ENCODE measurements at regions not wholly inside any gene's neighbourhood (a gene's known extent, or its start where the extent isn't known, plus 50 kb on each side); places are given as distances from the start of the nearest gene placed in this dataset.
A peak's percentile ranks its signal among the peaks of the same experiment; 100 is the strongest.

- Histone ChIP-seq H3K36me3 (no peaks in the 10 kb centered on the region), H3K27me3 (ENCODE audit: low read depth) (no peaks in the 10 kb centered on the region), H3K4me1 (peaks cover 7% of the 10 kb centered on the region), H3K4me3 (no peak overlapping the region), H3K27ac (replicated peaks) (peak overlapping the region; percentile 14), H3K9me3 (replicated peaks) (peaks cover 18% of the 10 kb centered on the region)
- no peak for TF ChIP-seq CTCF (IDR thresholded peaks at IDR 0.05; ENCODE audit: borderline replicate concordance)
- intact Hi-C loops (cut with micrococcal nuclease): no loop called here
- DNase-seq: no peak
Measured at GRCh38 chr2:152240559-152241231, 65.1 kb upstream of the STAM2 start.

GRCh38 chr2:152241948-152242729 lies 66.6 kb upstream of the STAM2 start:
- no peak overlapping the region for H3K27ac ChIP-seq (replicated peaks)
- DNase-seq: no peak
- TF ChIP-seq CTCF (IDR thresholded peaks at IDR 0.05; ENCODE audit: borderline replicate concordance): no peak
- H3K9me3 ChIP-seq (replicated peaks): peaks cover 18% of the 10 kb centered on the region
- peaks cover 3% of the 10 kb centered on the region for H3K27me3 ChIP-seq (ENCODE audit: low read depth)
- intact Hi-C loops (cut with micrococcal nuclease): no loop called here
- peaks cover 7% of the 10 kb centered on the region for H3K4me1 ChIP-seq
- H3K4me3 ChIP-seq: no peak overlapping the region
- H3K36me3 ChIP-seq: no peaks in the 10 kb centered on the region

- TF ChIP-seq CTCF (IDR thresholded peaks at IDR 0.05; ENCODE audit: borderline replicate concordance): no peak
- Histone ChIP-seq H3K4me1 (peaks cover 7% of the 10 kb centered on the region), H3K27me3 (ENCODE audit: low read depth) (peaks cover 9% of the 10 kb centered on the region), H3K27ac (replicated peaks) (peak overlapping the region; percentile 16), H3K36me3 (no peaks in the 10 kb centered on the region), H3K4me3 (no peak overlapping the region), H3K9me3 (replicated peaks) (peaks cover 18% of the 10 kb centered on the region)
- DNase-seq: no peak
- intact Hi-C loops (cut with micrococcal nuclease): no loop called here
Measured at GRCh38 chr2:152242787-152243472, 67.4 kb upstream of the STAM2 start.

- H3K27me3 ChIP-seq (ENCODE audit: low read depth): peaks cover 12% of the 10 kb centered on the region
- no peaks in the 10 kb centered on the region for H3K36me3 ChIP-seq
- H3K4me1 ChIP-seq: peaks cover 7% of the 10 kb centered on the region
- no peak overlapping the region for H3K4me3 ChIP-seq
- no peak for TF ChIP-seq CTCF (IDR thresholded peaks at IDR 0.05; ENCODE audit: borderline replicate concordance)
- peaks cover 18% of the 10 kb centered on the region for H3K9me3 ChIP-seq (replicated peaks)
- H3K27ac ChIP-seq (replicated peaks): peak overlapping the region; percentile 32
- intact Hi-C loops (cut with micrococcal nuclease): no loop called here
- no peak for DNase-seq
Measured at GRCh38 chr2:152243761-152244640, 68.4 kb upstream of the STAM2 start.

GRCh38 chr2:152245653-152246052 lies 70.1 kb upstream of the STAM2 start:
- Histone ChIP-seq H3K27me3 (ENCODE audit: low read depth) (peaks cover 19% of the 10 kb centered on the region), H3K27ac (replicated peaks) (no peak overlapping the region), H3K36me3 (no peaks in the 10 kb centered on the region), H3K9me3 (replicated peaks) (peaks cover 6% of the 10 kb centered on the region), H3K4me1 (peaks cover 7% of the 10 kb centered on the region), H3K4me3 (no peak overlapping the region)
- intact Hi-C loops (cut with micrococcal nuclease): no loop called here
- no peak for DNase-seq
- TF ChIP-seq CTCF (IDR thresholded peaks at IDR 0.05; ENCODE audit: borderline replicate concordance): no peak
